GM18508 (cell line): ENCODE measurements at regions not wholly inside any gene's neighbourhood (a gene's known extent, or its start where the extent isn't known, plus 50 kb on each side); places are given as distances from the start of the nearest gene placed in this dataset.

Experiments used
- ATAC-seq: cut with Tn5 transposase; IDR thresholded peaks from one replicate; pipeline ENCODE4 v1.9.1; 2021; ENCODE audit warnings: moderate number of reproducible peaks; ENCODE audit not compliant: insufficient read depth, unreplicated experiment

GRCh38 chr22:49643998-49644397 lies 183.7 kb downstream of the BRD1 start:
- ATAC-seq: no peak

- no peak for ATAC-seq
Observed at GRCh38 chr22:49643466-49643865, 184.2 kb downstream of the BRD1 start.

GRCh38 chr22:49642741-49643140 lies 184.9 kb downstream of the BRD1 start:
- no peak for ATAC-seq

- ATAC-seq: no peak
Observed at GRCh38 chr22:49642331-49642730, 185.3 kb downstream of the BRD1 start.

- no peak for ATAC-seq
Observed at GRCh38 chr22:49641770-49642313, 185.8 kb downstream of the BRD1 start.

- ATAC-seq: no peak
Observed at GRCh38 chr22:49640366-49641095, 187.1 kb downstream of the BRD1 start.

- no peak for ATAC-seq
Observed at GRCh38 chr22:49639956-49640355, 187.7 kb downstream of the BRD1 start.

GRCh38 chr22:49638788-49639187 lies 188.9 kb downstream of the BRD1 start:
- ATAC-seq: no peak

GRCh38 chr22:49638001-49638400 lies 189.7 kb downstream of the BRD1 start:
- ATAC-seq: no peak

- ATAC-seq: no peak
Observed at GRCh38 chr22:49637255-49637760, 190.4 kb downstream of the BRD1 start.

GRCh38 chr22:49636649-49637048 lies 191.0 kb downstream of the BRD1 start:
- ATAC-seq: no peak

GRCh38 chr22:49636214-49636613 lies 191.5 kb downstream of the BRD1 start:
- ATAC-seq: no peak

GRCh38 chr22:49634006-49634772 lies 193.5 kb downstream of the BRD1 start:
- no peak for ATAC-seq

- no peak for ATAC-seq
Observed at GRCh38 chr22:49633010-49633324, 194.7 kb downstream of the BRD1 start.

- ATAC-seq: no peak
Observed at GRCh38 chr22:49632199-49633009, 195.3 kb downstream of the BRD1 start.

GRCh38 chr22:49630448-49630946 lies 197.2 kb downstream of the BRD1 start:
- no peak for ATAC-seq

GRCh38 chr22:49629586-49630447 lies 197.9 kb downstream of the BRD1 start:
- no peak for ATAC-seq

GRCh38 chr22:49629261-49629570 lies 198.5 kb downstream of the BRD1 start:
- ATAC-seq: no peak

GRCh38 chr22:49628391-49629260 lies 199.0 kb downstream of the BRD1 start:
- ATAC-seq: no peak
